HG03378 (cell line): ENCODE measurements at regions not wholly inside any gene's neighbourhood (a gene's known extent, or its start where the extent isn't known, plus 50 kb on each side); places are given as distances from the start of the nearest gene placed in this dataset.

Source experiments
- ATAC-seq: cut with Tn5 transposase; IDR thresholded peaks from one replicate; pipeline ENCODE4 v1.9.1; 2021; ENCODE audit warnings: mild to moderate bottlenecking, moderate library complexity; ENCODE audit not compliant: unreplicated experiment

- no peak for ATAC-seq
Measured at GRCh38 chr5:133715616-133716015, 103.3 kb upstream of the FSTL4 start.

- no peak for ATAC-seq
Measured at GRCh38 chr5:133715216-133715615, 102.9 kb upstream of the FSTL4 start.

GRCh38 chr5:133714161-133714915, 102.0 kb upstream of the FSTL4 start:
- ATAC-seq: no peak

- ATAC-seq: no peak
Measured at GRCh38 chr5:133713751-133714150, 101.4 kb upstream of the FSTL4 start.

GRCh38 chr5:133713209-133713608, 100.9 kb upstream of the FSTL4 start:
- no peak for ATAC-seq

GRCh38 chr5:133712562-133712961, 100.2 kb upstream of the FSTL4 start:
- ATAC-seq: no peak

GRCh38 chr5:133709209-133709725, 96.9 kb upstream of the FSTL4 start:
- no peak for ATAC-seq

GRCh38 chr5:133708331-133708850, 96.0 kb upstream of the FSTL4 start:
- no peak for ATAC-seq

- ATAC-seq: no peak
Measured at GRCh38 chr5:133707629-133708028, 95.3 kb upstream of the FSTL4 start.

GRCh38 chr5:133706506-133707430, 94.4 kb upstream of the FSTL4 start:
- ATAC-seq: no peak

GRCh38 chr5:133705331-133705730, 93.0 kb upstream of the FSTL4 start:
- ATAC-seq: no peak

- no peak for ATAC-seq
Measured at GRCh38 chr5:133704411-133704810, 92.1 kb upstream of the FSTL4 start.

- ATAC-seq: no peak
Measured at GRCh38 chr5:133703935-133704334, 91.6 kb upstream of the FSTL4 start.

GRCh38 chr5:133702791-133703770, 90.7 kb upstream of the FSTL4 start:
- ATAC-seq: no peak

GRCh38 chr5:133701871-133702270, 89.5 kb upstream of the FSTL4 start:
- ATAC-seq: no peak

- no peak for ATAC-seq
Measured at GRCh38 chr5:133700251-133700650, 87.9 kb upstream of the FSTL4 start.

GRCh38 chr5:133698646-133699526, 86.5 kb upstream of the FSTL4 start:
- ATAC-seq: no peak

GRCh38 chr5:133698259-133698554, 85.9 kb upstream of the FSTL4 start:
- no peak for ATAC-seq

GRCh38 chr5:133697536-133698258, 85.4 kb upstream of the FSTL4 start:
- no peak for ATAC-seq
